Endodermal cell (in vitro differentiated cells): ENCODE measurements at regions not wholly inside any gene's neighbourhood (a gene's known extent, or its start where the extent isn't known, plus 50 kb on each side); places are given as distances from the start of the nearest gene placed in this dataset.

Experiments used
- DNase-seq: peaks from one replicate; pipeline ENCODE4 v3.0.0-alpha.2; 2017
- H3K27ac ChIP-seq: 2 replicates; pipeline ENCODE4 v1.5.1; 2013; ENCODE audit warnings: mild to moderate bottlenecking, low read depth, low read length, moderate library complexity
- H3K27me3 ChIP-seq: 2 replicates; pipeline ENCODE4 v1.6.1; 2013; ENCODE audit warnings: mild to moderate bottlenecking, low read length, moderate library complexity; ENCODE audit not compliant: insufficient read depth, control insufficient read depth, poor library complexity, severe bottlenecking
- H3K36me3 ChIP-seq: 2 replicates; pipeline ENCODE4 v1.7.0; 2013; ENCODE audit warnings: mild to moderate bottlenecking, low read length, moderate library complexity; ENCODE audit not compliant: control insufficient read depth, insufficient read depth
- H3K4me1 ChIP-seq: one replicate; pipeline ENCODE4 v1.7.0; 2013; ENCODE audit warnings: low read length; ENCODE audit not compliant: control insufficient read depth, insufficient read depth
- H3K4me3 ChIP-seq: 2 replicates; pipeline ENCODE4 v1.5.1; 2013; ENCODE audit warnings: mild to moderate bottlenecking, low read length, moderate library complexity
- H3K9ac ChIP-seq: 2 replicates; pipeline ENCODE4 v1.6.1; 2013; ENCODE audit warnings: mild to moderate bottlenecking, low read length, moderate library complexity; ENCODE audit not compliant: poor library complexity, severe bottlenecking; ENCODE audit errors: extremely low read depth
- H3K9me3 ChIP-seq: 2 replicates; pipeline ENCODE4 v1.6.1; 2013; ENCODE audit warnings: mild to moderate bottlenecking, low read length, moderate library complexity; ENCODE audit not compliant: control insufficient read depth
- H3K27ac Mint-ChIP-seq: 2 replicates; pipeline ENCODE4 v1.8.0; 2020; ENCODE audit warnings: mixed read lengths
- H3K27me3 Mint-ChIP-seq: 2 replicates; pipeline ENCODE4 v1.8.0; 2021; ENCODE audit warnings: mild to moderate bottlenecking, mixed read lengths; ENCODE audit not compliant: insufficient read depth
- H3K36me3 Mint-ChIP-seq: 2 replicates; pipeline ENCODE4 v1.8.0; 2020; ENCODE audit warnings: low read depth, mixed read lengths
- H3K4me1 Mint-ChIP-seq: 2 replicates; pipeline ENCODE4 v1.8.0; 2020; ENCODE audit warnings: mixed read lengths
- H3K4me3 Mint-ChIP-seq: 2 replicates; pipeline ENCODE4 v1.8.0; 2020; ENCODE audit warnings: mild to moderate bottlenecking, moderate library complexity, mixed read lengths
- H3K9me3 Mint-ChIP-seq: 2 replicates; pipeline ENCODE4 v1.8.0; 2020; ENCODE audit warnings: mild to moderate bottlenecking, mixed read lengths
- CTCF ChIP-seq: fragments of 200-600 bp; sonication (generic); conservative IDR thresholded peaks from 2 replicates; pipeline ENCODE4 v1.5.0; 2021; ENCODE audit warnings: antibody characterized with exemption, mild to moderate bottlenecking
- WGBS, 2 experiments: methylation state at CpG; one replicate each; pipeline versions ENCODE4 v1.1.5 to v1.1.7; 2013; ENCODE audit warnings: missing lambda C conversion rate in 2 of 2, mixed read lengths in 1 of 2; ENCODE audit not compliant: insufficient coverage in 1 of 2, insufficient read length in 1 of 2; 5-methylcytosine and 5-hydroxymethylcytosine counted together

DNA sequence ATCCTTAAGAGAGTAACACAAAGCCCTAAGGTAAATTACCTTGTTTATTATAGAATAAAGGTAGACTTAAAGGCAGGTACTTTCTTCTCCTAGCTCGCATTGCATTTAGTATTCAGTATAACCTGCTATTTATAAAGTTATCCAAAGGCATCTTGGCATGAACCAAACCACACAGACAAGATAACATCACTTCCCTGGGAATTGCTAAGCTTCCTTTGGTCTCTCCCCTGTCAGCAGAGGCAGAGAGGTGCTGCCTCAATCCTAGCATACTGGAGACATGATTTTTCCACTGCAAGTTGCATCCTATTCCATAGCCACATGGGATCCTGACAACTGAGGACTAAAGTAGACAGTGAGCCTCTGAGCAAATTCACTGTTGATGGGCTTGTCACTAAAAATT is 101.7 kb upstream of the IL6 start:
- 92% methylated on average over 1 of the region's 1 CpG; no CpG with 5 or more reads in 1 of the 2 experiments for WGBS, 2 experiments
- H3K4me3 Mint-ChIP-seq, result no peak overlapping the region
- no peaks in the 10 kb centered on the region for H3K27me3 ChIP-seq
- no peak overlapping the region for H3K27ac Mint-ChIP-seq
- H3K27ac ChIP-seq, result no peak overlapping the region
- DNase-seq, result no peak
- peaks cover 41% of the 10 kb centered on the region for H3K36me3 ChIP-seq
- H3K36me3 Mint-ChIP-seq, result peaks cover 74% of the 10 kb centered on the region
- H3K9me3 Mint-ChIP-seq, result peaks cover 2% of the 10 kb centered on the region
- H3K4me1 Mint-ChIP-seq, result peaks cover 10% of the 10 kb centered on the region
- no peaks in the 10 kb centered on the region for H3K27me3 Mint-ChIP-seq
- no peak overlapping the region for H3K9ac ChIP-seq
- H3K4me1 ChIP-seq, result peaks cover 7% of the 10 kb centered on the region
- peaks cover 5% of the 10 kb centered on the region for H3K9me3 ChIP-seq
- TF ChIP-seq CTCF, result no peak
- no peak overlapping the region for H3K4me3 ChIP-seq

- TF ChIP-seq CTCF, result no peak
- peaks cover 72% of the 10 kb centered on the region for H3K36me3 Mint-ChIP-seq
- WGBS, 2 experiments, result 96 to 100% methylated on average over 1 to 3 of the region's 3 CpGs
Measured at GRCh38 chr7:22624781-22625180, 102.2 kb upstream of the IL6 start.

DNA sequence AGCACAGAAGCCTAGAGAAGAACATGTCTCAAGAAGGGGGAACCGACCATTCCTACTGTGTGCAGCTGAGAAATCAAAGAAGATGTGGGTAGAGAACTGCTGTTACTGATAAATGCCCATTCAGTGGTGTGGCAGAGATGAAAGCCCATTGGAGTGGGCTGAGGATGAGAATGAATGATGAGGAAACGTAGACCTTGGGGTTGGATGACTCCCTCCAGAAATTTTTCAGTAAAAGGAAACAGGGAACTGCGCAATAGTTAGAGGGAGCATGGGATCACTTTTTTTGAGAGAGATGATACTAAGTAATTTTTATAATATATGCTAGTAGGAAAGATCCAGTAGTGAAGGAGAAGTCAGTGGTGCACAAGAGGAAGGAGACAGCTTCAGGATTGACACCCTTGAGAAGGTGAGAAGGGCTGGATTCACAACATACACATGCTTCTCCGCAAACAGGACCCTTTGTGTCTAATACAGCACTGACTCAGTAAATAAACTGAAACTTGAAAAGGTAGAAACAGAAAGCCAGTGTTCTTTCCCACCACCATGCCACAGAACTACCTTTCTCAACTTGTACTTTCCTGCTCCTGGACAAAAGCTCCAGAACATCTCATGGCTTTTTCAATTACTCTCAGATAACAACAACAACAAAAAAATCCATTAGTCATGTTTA is 104.7 kb upstream of the IL6 start:
- Mint-ChIP-seq H3K36me3 (peaks cover 77% of the 10 kb centered on the region), H3K4me1 (no peaks in the 10 kb centered on the region), H3K27me3 (no peaks in the 10 kb centered on the region), H3K4me3 (no peak overlapping the region), H3K27ac (no peak overlapping the region), H3K9me3 (peaks cover 18% of the 10 kb centered on the region)
- 86 to 95% methylated on average over 3 to 4 of the region's 4 CpGs for WGBS, 2 experiments
- H3K9ac ChIP-seq, result no peak overlapping the region
- no peaks in the 10 kb centered on the region for H3K4me1 ChIP-seq
- no peak overlapping the region for H3K27ac ChIP-seq
- no peaks in the 10 kb centered on the region for H3K27me3 ChIP-seq
- H3K36me3 ChIP-seq, result peaks cover 38% of the 10 kb centered on the region
- TF ChIP-seq CTCF, result no peak
- peaks cover 35% of the 10 kb centered on the region for H3K9me3 ChIP-seq
- no peak for DNase-seq
- H3K4me3 ChIP-seq, result no peak overlapping the region

More at GRCh38 chr7:22624781-22625180, 102.2 kb upstream of the IL6 start:
- peaks cover 10% of the 10 kb centered on the region for H3K9me3 ChIP-seq
- no peak for DNase-seq
- H3K4me3 ChIP-seq, result no peak overlapping the region
- Mint-ChIP-seq H3K9me3 (peaks cover 4% of the 10 kb centered on the region), H3K27me3 (no peaks in the 10 kb centered on the region), H3K27ac (no peak overlapping the region), H3K4me3 (no peak overlapping the region), H3K4me1 (peaks cover 9% of the 10 kb centered on the region)
- H3K27me3 ChIP-seq, result no peaks in the 10 kb centered on the region
- H3K36me3 ChIP-seq, result peaks cover 39% of the 10 kb centered on the region
- H3K4me1 ChIP-seq, result peaks cover 5% of the 10 kb centered on the region
- H3K9ac ChIP-seq, result no peak overlapping the region
- no peak overlapping the region for H3K27ac ChIP-seq
